ENCODE measurements at regions not wholly inside any gene's neighbourhood (a gene's known extent, or its start where the extent isn't known, plus 50 kb on each side); places are given as distances from the start of the nearest gene placed in this dataset.

GRCh38 chr3:43970351-43970750 is 271.3 kb upstream of the TOPAZ1 start:
- DNase-seq (ENCODE audit: low read depth in 3 of 3, low spot score in 2 of 3), result no peak

- DNase-seq (ENCODE audit: low read depth in 3 of 3, low spot score in 2 of 3), result no peak
Measured at GRCh38 chr3:43970920-43971319, 270.8 kb upstream of the TOPAZ1 start.

DNA sequence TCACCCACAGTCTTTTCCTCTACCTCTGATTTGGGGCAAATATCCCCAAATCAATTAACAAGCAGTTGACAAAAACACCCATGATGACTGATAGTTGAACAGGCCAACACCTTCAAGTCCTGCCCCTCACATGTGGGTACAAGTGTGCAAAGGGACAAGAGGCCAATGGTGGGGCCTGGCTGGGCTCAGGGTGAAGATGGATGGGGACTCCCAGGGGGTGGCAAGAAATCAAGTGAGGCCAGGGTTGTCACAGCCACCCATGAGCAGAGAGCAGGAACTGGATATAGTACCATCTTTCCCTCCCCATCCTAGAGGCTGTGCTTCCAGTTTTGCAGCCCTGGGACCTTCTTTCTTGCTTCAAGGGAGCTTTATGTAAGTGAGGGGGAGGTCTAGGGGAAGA is 270.2 kb upstream of the TOPAZ1 start:
- DNase-seq (ENCODE audit: low read depth in 3 of 3, low spot score in 2 of 3), result no peak

GRCh38 chr3:43978708-43979107 is 263.0 kb upstream of the TOPAZ1 start:
- DNase-seq (ENCODE audit: low read depth in 3 of 3, low spot score in 2 of 3), result no peak

GRCh38 chr3:43979645-43980044 is 262.0 kb upstream of the TOPAZ1 start:
- no peak for DNase-seq (ENCODE audit: low read depth in 3 of 3, low spot score in 2 of 3)

DNA sequence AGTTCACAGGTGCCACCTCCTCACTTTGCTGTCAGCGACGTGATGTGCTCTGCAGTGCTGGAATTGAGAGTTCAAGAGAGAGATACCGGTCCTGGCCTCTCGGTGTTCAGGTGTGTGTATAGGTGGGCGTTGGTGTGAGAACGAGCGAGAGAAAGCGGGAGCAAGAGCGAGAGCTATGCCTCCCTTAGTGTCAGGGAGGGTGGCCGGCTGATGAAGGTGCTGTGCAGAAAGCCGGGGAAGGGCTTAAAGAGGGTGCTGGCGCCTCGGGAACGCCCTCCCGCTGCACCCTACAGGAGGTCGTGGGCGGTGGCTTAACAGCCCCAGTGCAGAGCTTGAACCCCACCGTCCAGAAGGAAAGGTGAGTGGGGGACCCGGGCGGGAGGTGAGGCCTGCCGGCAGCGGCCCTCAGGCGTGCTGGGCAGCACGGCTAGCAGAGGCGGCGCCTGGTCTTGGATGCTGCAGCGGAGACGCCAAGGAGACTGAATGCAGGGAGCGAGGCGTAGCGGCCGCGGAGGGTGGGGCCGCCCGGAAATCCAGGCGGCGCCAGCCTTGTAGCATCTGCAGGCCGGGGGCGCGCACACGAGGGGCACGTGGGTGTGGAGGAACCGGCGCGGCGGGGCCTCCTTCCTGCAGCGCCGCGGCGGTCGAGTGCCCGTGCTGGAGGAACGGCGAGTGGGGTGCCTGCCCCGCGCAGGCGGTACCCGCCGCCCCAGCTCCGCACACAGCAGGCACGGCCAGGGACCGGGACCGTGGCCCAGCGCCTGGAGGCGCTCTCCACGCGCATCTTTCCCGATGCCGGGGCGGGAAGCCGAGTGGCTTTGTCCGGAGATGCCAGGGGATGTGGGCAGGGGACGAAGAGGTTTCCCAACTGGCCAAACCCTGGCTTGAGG is 246.8 kb upstream of the TOPAZ1 start:
- no peak for DNase-seq (ENCODE audit: low read depth in 3 of 3, low spot score in 2 of 3)

DNA sequence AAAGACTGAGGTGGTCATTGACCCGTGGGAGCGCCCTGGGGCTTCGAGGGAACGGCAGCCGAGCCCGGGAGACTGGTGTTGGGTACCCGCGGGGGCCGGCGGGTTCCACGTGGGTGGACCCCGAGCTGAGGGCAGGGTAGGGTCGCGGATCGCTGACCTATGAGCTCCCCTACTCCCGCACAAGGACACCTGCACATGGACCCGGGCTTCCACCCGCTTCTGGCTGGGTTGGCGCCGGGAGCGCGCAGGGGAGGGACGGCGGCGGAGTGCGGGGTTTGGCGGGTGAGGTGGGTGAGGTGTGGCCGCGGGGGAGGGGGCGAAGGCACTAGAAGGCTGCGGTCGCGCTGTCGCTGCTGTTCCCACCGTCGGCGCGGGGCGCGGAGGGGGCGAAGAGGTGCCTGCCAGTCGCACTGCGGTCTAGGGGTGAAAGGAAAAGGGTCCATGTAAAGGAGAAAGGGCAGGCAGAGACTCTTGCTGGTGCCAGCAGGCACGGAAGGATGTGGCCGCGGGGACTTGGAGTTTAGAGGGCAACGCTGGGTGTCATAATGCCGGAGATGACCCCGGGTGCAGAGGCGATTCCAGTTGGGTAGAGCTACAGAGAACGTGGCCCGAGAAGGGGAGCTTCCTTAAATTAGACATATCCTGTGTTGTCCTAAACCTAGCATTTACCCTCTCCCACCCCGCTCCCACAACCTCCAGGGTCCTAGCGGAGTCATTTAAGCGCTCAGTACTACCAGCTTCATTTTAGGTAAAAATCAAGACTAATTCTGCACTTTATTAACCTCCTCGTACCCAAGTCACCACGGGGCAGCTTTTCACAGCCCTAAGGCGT is 245.9 kb upstream of the TOPAZ1 start:
- no peak for DNase-seq (ENCODE audit: low read depth in 3 of 3, low spot score in 2 of 3)

- no peak for DNase-seq (ENCODE audit: low read depth in 3 of 3, low spot score in 2 of 3)
Measured at GRCh38 chr3:43996379-43997301, 245.0 kb upstream of the TOPAZ1 start.

GRCh38 chr3:43997316-43997715 is 244.4 kb upstream of the TOPAZ1 start:
- DNase-seq (ENCODE audit: low read depth in 3 of 3, low spot score in 2 of 3), result no peak

DNA sequence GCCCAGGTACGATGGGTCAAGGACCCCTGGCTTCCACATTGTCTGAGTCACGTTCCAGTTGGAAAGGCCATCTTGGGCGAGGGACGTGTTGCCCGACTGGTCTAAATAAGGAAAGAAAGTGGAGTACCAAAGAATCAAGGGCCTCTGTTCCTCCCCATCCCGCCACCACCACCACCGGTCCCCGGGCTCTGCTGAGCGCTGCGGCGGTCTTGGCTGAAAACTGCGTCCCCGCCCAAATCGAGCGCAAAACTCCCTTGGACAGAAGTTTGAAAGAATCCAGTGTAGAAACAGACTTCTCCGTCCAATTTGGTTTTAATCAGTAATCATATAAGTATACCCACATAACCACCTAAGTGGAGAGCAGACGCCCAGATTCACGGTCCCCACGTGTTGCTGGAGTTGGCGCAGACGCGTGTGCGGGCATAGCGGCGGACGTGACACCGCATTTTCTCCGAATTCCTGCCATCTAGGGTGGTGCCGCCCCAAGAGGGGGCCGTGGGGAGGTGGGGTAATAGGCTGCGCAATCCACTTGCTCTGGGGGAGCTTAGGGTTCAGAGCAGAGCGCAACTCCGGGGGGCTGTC is 243.8 kb upstream of the TOPAZ1 start:
- DNase-seq (ENCODE audit: low read depth in 3 of 3, low spot score in 2 of 3), result no peak

GRCh38 chr3:43998370-43998835 is 243.3 kb upstream of the TOPAZ1 start:
- DNase-seq (ENCODE audit: low read depth in 3 of 3, low spot score in 2 of 3), result no peak

DNA sequence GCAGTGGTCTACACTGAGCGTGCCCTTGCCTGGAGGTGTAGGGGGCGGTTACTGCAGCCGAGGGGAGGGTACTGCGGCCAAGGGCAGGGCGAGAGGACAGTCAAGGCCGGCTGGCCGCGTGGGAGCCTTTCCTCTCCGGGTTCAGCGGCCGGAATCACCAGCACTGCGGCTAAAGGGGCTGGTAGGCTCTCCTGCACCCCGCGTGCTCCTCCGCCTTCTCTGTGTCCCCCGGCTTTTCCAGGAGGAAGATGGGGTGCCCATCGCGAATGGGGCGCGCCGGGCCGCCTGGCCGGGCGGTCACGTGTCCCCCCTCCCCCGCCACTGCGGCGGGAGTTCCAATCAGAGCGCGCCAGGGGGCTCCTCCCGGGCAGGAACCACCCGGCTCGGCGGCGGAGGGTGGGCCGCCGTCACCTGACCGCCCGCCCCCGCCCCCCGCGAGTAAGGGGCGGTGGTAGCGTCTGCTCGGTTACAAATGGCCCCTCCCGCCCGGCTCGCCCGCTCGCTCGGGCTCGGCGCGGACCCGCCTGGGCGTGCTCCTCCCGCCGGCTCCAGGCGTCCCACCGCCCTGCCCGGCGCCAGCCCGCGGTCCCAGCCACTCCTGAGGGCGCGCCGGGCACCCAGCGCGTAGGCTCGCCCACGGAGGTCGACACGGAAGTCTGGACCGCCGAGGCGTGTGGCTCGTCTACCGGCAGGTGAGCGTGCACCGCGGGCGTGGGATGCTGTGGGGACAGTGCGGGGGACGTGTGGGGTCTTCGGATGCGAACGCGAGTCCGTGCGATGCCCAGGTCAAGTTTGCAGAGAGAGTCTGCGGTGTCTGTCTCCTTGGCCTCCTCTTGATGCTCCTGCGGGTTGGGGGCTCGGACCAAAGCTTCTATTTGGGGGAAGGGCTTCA is 242.6 kb upstream of the TOPAZ1 start:
- DNase-seq (ENCODE audit: low read depth in 3 of 3, low spot score in 2 of 3), result no peak

- no peak for DNase-seq (ENCODE audit: low read depth in 3 of 3, low spot score in 2 of 3)
Measured at GRCh38 chr3:43999728-44000319, 241.9 kb upstream of the TOPAZ1 start.

GRCh38 chr3:44000586-44000985 is 241.1 kb upstream of the TOPAZ1 start:
- no peak for DNase-seq (ENCODE audit: low read depth in 3 of 3, low spot score in 2 of 3)

GRCh38 chr3:44001072-44001471 is 240.6 kb upstream of the TOPAZ1 start:
- no peak for DNase-seq (ENCODE audit: low read depth in 3 of 3, low spot score in 2 of 3)

DNA sequence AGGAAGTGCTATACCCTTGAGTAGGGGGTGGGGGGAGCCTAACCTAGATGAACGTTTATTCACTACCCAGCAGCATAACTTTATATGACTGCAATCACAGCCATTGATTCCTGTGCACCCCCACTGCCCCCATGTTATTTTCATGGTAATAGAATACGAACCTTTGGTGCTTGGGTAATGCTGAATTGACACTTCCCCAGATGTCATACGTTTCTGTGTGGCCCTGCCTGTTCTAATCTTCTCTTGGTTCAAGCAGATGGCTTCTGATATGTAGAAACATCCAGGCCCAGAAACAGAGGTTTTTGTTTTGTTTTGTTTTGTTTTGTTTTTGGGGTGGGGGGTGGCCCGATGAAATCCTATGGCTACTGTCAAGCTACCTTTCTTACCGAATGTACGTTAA is 237.9 kb upstream of the TOPAZ1 start:
- no peak for DNase-seq (ENCODE audit: low read depth in 3 of 3, low spot score in 2 of 3)

GRCh38 chr3:44011680-44012079 is 230.0 kb upstream of the TOPAZ1 start:
- DNase-seq (ENCODE audit: low read depth in 3 of 3, low spot score in 2 of 3), result no peak

DNA sequence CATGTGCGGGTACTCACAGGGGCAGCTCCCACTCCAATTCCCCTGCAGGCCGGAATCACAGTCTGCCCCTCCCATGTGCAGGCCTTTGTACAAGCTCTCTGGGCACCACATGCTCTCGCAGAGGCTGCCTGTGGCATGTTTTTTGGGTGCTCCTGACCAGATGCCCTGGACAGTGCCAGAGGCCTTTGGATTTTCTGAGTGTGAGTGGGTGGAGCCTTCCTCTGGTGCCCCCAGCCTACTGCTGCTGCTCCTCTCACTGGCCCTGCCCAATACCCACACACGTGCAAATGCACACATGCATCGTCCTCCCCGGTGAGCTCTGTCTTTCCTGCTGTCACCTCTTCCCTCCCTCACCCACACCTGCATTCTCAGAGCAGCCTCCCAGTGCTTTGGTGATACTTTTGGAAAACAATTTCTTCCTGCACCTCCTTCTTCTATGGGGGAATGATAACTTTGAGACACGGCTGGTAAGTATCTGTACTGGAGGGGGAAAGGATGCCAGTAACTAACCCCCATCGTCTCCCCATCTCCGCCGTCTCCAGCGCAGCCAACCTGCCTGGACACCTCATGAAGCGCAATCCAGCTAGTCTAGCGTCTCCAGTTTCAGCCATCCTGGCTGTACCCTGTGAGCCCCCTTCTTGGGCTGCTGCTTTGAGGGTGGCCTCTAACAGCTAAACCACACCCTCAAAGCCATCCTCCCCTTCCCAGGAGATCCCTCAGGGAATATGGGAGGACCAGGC is 229.4 kb upstream of the TOPAZ1 start:
- no peak for DNase-seq (ENCODE audit: low read depth in 3 of 3, low spot score in 2 of 3)
